Dendritic cell treated with granulocyte-macrophage colony-stimulating factor and Interleukin-4, amounts not matched to agents 40 ng/mL and 50 ng/mL, for 4 days (primary cell): ENCODE measurements at regions not wholly inside any gene's neighbourhood (a gene's known extent, or its start where the extent isn't known, plus 50 kb on each side); places are given as distances from the start of the nearest gene placed in this dataset.
"Not testable (repeated sequence)": the region's sequence is repeated elsewhere in the genome, so short reads cannot be mapped to it uniquely, and the experiment has no call there.

Experiments
- H3K27ac Mint-ChIP-seq: one replicate; pipeline ENCODE4 v1.8.0; 2022; ENCODE audit warnings: mild to moderate bottlenecking, mixed read lengths
- H3K27me3 Mint-ChIP-seq: one replicate; pipeline ENCODE4 v1.8.0; 2022; ENCODE audit warnings: mild to moderate bottlenecking, mixed read lengths
- H3K36me3 Mint-ChIP-seq: one replicate; pipeline ENCODE4 v1.8.0; 2022; ENCODE audit warnings: low read depth, mixed read lengths
- H3K4me1 Mint-ChIP-seq: one replicate; pipeline ENCODE4 v1.8.0; 2022; ENCODE audit warnings: low read depth, mixed read lengths
- H3K4me3 Mint-ChIP-seq: one replicate; pipeline ENCODE4 v1.8.0; 2022; ENCODE audit warnings: mild to moderate bottlenecking, moderate library complexity, mixed read lengths
- H3K9me3 Mint-ChIP-seq: one replicate; pipeline ENCODE4 v1.8.0; 2022; ENCODE audit warnings: mixed read lengths
- intact Hi-C: fragments of 100-400 bp; cut with micrococcal nuclease; formaldehyde crosslinking; loops from one replicate; pipeline ENCODE4 v1.15.0; 2022

DNA sequence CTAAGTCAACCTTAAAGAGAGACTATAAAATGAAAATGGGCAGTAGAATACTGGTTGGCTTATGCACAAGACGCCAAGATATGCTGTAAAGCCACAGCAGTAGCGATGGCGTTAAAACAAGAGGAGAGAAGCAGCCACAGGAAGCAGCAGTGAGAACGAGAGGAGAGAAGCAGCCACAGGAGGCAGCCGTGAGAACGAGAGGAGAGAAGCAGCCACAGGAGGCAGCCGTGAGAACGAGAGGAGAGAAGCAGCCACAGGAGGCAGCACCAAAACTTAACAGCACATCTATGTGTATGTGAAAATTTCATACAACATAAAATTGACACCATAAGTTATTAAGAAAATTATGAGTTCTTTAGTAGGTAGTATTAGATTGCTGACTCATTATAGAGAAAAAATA lies 2318.6 kb upstream of the ACO1 start:
- intact Hi-C loops, result no loop called here
- no peaks in the 10 kb centered on the region for H3K4me1 Mint-ChIP-seq
- no peaks in the 10 kb centered on the region for H3K27me3 Mint-ChIP-seq
- H3K9me3 Mint-ChIP-seq, result no peaks in the 10 kb centered on the region
- H3K4me3 Mint-ChIP-seq, result no peak overlapping the region
- H3K36me3 Mint-ChIP-seq, result no peaks in the 10 kb centered on the region
- H3K27ac Mint-ChIP-seq, result no peak overlapping the region

DNA sequence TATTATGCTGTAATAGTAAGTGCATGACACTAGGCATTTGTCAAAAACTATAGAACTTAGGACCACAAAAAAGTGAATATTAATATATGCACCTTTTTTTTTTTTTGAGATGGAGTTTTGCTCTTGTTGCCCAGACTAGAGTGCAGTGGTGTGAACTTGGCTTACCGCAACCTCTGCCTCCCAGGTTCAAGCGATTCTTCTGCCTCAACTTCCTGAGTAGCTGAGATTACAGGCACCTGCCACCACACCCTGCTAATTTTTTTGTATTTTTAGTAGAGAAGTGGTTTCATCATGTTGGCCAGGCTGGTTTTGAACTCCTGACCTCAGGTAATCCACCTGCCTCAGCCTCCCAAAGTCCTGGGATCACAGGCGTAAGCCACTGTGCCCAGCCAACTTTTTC lies 2315.2 kb upstream of the ACO1 start:
- H3K4me1 Mint-ChIP-seq, H3K36me3 Mint-ChIP-seq, intact Hi-C loops, H3K4me3 Mint-ChIP-seq, H3K9me3 Mint-ChIP-seq, H3K27me3 Mint-ChIP-seq, H3K27ac Mint-ChIP-seq: not testable (repeated sequence)

GRCh38 chr9:30075022-30075421 lies 2309.4 kb upstream of the ACO1 start:
- intact Hi-C loops, result no loop called here
- Mint-ChIP-seq H3K4me1 (no peaks in the 10 kb centered on the region), H3K27ac (no peak overlapping the region), H3K4me3 (no peak overlapping the region), H3K36me3 (no peaks in the 10 kb centered on the region), H3K27me3 (no peaks in the 10 kb centered on the region), H3K9me3 (peaks cover 6% of the 10 kb centered on the region)

DNA sequence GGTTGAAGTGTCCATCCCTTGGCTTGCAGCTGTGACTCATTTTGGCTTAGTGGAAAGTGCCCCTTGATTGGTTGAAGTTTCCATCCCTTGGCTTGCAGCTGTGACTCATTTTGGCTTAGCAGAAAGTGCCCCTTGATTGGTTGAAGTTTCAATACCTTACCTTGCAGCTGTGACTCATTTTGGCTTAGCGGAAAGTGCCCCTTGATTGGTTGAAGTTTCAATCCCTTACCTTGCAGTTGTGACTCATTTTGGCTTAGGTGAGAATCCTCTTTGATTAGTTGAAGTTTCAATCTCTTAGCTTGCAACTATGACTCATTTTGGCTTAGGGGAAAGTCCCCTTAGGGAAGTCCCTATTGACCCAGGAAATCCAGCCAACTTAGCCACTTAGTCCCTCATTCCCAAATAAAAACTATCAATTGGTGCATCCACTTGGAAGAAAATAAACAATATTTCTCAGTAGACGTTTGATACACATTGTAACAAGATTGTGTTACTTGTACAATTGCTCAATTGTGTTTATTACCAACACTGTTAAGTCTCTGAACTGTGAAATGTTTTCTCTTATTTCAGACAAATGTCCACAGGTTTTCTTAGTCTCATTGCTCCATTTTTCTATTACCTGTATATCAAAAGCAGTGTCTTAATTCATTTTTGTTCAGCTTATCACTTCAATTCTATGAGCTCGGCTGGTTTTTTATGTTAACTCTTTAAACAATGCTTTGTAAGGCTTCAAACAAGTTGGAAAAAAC lies 2308.8 kb upstream of the ACO1 start:
- intact Hi-C loops, result no loop called here
- H3K27ac Mint-ChIP-seq, result no peak overlapping the region

GRCh38 chr9:30078195-30078594 lies 2306.2 kb upstream of the ACO1 start:
- Mint-ChIP-seq H3K4me3 (no peak overlapping the region), H3K4me1 (no peaks in the 10 kb centered on the region), H3K27me3 (no peaks in the 10 kb centered on the region), H3K27ac (no peak overlapping the region), H3K36me3 (no peaks in the 10 kb centered on the region), H3K9me3 (peaks cover 6% of the 10 kb centered on the region)
- intact Hi-C loops, result no loop called here

More for the DNA sequence above, 2308.8 kb upstream of the ACO1 start:
- H3K9me3 Mint-ChIP-seq, result peaks cover 6% of the 10 kb centered on the region
- H3K36me3 Mint-ChIP-seq, result no peaks in the 10 kb centered on the region
- no peaks in the 10 kb centered on the region for H3K27me3 Mint-ChIP-seq
- H3K4me1 Mint-ChIP-seq, result no peaks in the 10 kb centered on the region
- no peak overlapping the region for H3K4me3 Mint-ChIP-seq

DNA sequence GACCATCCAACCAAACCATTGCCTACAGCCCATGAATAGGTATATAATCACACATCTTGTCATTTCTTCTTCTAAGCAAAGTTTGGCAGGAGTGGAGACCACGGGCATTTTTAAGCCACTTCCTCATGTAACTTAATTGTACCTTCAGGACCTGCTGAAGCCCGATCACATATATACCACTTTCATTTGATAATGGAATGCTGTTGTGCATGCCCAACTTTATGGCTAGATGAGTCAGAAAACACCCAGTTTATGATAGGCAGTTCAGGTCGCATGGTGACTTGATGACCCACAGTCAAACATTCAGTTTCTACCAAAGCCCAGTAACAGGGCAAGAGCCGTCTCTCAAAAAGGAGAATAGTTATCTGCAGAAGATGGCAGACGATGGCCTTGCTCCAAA lies 2295.0 kb upstream of the ACO1 start:
- Mint-ChIP-seq H3K9me3 (peaks cover 8% of the 10 kb centered on the region), H3K27me3 (no peaks in the 10 kb centered on the region), H3K36me3 (no peaks in the 10 kb centered on the region), H3K27ac (no peak overlapping the region), H3K4me3 (no peak overlapping the region), H3K4me1 (no peaks in the 10 kb centered on the region)
- intact Hi-C loops, result no loop called here

DNA sequence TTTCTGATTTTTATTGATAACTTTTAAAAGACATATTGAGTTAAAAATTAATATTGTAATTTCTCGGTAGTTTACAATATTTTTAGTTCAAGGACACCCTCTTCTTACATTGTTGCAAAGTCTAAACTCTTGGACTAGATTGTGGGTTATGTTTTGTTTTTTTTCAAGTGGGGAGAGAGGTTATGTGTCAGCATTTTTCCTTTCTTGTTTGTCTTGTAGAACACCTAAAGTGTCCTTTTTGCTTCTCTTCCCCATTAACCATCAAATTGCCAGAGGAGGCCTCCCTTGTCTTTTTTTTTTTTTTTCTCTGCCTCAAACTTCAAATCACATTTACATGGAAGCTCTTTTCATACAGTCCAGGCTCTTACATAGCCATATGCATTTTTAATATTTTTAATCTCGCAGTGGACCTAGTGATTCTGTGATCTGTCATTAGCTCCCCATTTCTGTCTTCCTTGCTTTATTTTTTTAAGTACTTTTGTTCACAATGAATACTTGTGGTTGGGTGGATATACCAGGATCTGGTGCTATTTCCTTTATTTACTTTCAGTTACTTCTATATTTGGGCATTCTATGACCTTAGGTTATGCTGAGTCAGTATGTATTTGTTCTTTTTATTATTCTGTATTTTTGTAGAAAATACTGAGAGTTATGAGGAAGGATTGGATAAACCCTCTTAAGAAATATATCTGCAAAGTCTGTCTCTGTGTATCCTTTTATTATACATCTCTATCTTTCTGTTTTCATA lies 2280.6 kb upstream of the ACO1 start:
- Mint-ChIP-seq H3K36me3 (no peaks in the 10 kb centered on the region), H3K27ac (no peak overlapping the region), H3K4me1 (no peaks in the 10 kb centered on the region), H3K9me3 (peaks cover 18% of the 10 kb centered on the region), H3K4me3 (no peak overlapping the region), H3K27me3 (no peaks in the 10 kb centered on the region)
- intact Hi-C loops, result no loop called here

DNA sequence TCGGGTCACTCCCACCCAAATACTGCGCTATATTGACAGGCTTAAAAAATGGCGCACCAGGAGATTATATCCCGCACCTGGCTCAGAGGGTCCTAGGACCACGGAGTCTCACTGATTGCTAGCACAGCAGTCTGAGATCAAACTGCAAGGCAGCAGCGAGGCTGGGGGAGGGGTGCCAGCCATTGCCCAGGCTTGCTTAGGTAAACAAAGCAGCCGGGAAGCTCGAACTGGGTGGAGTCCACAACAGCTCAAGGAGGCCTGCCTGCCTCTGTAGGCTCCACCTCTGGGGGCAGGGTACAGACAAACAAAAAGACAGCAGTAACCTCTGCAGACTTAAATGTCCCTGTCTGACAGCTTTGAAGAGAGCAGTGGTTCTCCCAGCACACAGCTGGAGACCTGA lies 2277.3 kb upstream of the ACO1 start:
- H3K4me1 Mint-ChIP-seq, intact Hi-C loops, H3K27me3 Mint-ChIP-seq, H3K4me3 Mint-ChIP-seq, H3K36me3 Mint-ChIP-seq, H3K27ac Mint-ChIP-seq: not testable (repeated sequence)
- H3K9me3 Mint-ChIP-seq, result peaks cover 18% of the 10 kb centered on the region

- no peak overlapping the region for H3K4me3 Mint-ChIP-seq
- no peaks in the 10 kb centered on the region for H3K27me3 Mint-ChIP-seq
- H3K9me3 Mint-ChIP-seq, result no peaks in the 10 kb centered on the region
- intact Hi-C loops, result no loop called here
- no peaks in the 10 kb centered on the region for H3K4me1 Mint-ChIP-seq
- H3K36me3 Mint-ChIP-seq, result no peaks in the 10 kb centered on the region
- no peak overlapping the region for H3K27ac Mint-ChIP-seq
These were observed 2267.7 kb upstream of the ACO1 start for GRCh38 chr9:30116673-30117217.

- Mint-ChIP-seq H3K27me3 (no peaks in the 10 kb centered on the region), H3K36me3 (no peaks in the 10 kb centered on the region), H3K4me1 (no peaks in the 10 kb centered on the region), H3K9me3 (no peaks in the 10 kb centered on the region), H3K4me3 (no peak overlapping the region), H3K27ac (no peak overlapping the region)
- intact Hi-C loops, result no loop called here
These were observed 2263.8 kb upstream of the ACO1 start for GRCh38 chr9:30120666-30121065.

GRCh38 chr9:30121611-30122010 lies 2262.8 kb upstream of the ACO1 start:
- no peak overlapping the region for H3K27ac Mint-ChIP-seq
- no peaks in the 10 kb centered on the region for H3K4me1 Mint-ChIP-seq
- H3K4me3 Mint-ChIP-seq, result no peak overlapping the region
- intact Hi-C loops, result no loop called here
- no peaks in the 10 kb centered on the region for H3K36me3 Mint-ChIP-seq
- no peaks in the 10 kb centered on the region for H3K9me3 Mint-ChIP-seq
- no peaks in the 10 kb centered on the region for H3K27me3 Mint-ChIP-seq

GRCh38 chr9:30125881-30126280 lies 2258.6 kb upstream of the ACO1 start:
- Mint-ChIP-seq H3K36me3 (no peaks in the 10 kb centered on the region), H3K4me1 (no peaks in the 10 kb centered on the region), H3K27me3 (no peaks in the 10 kb centered on the region), H3K27ac (no peak overlapping the region), H3K4me3 (no peak overlapping the region), H3K9me3 (no peaks in the 10 kb centered on the region)
- intact Hi-C loops, result no loop called here

GRCh38 chr9:30127371-30127770 lies 2257.1 kb upstream of the ACO1 start:
- Mint-ChIP-seq H3K9me3 (no peaks in the 10 kb centered on the region), H3K4me3 (no peak overlapping the region), H3K36me3 (no peaks in the 10 kb centered on the region), H3K4me1 (no peaks in the 10 kb centered on the region), H3K27me3 (no peaks in the 10 kb centered on the region), H3K27ac (no peak overlapping the region)
- intact Hi-C loops, result no loop called here

GRCh38 chr9:30140407-30140806 lies 2244.0 kb upstream of the ACO1 start:
- Mint-ChIP-seq H3K9me3 (peaks cover 9% of the 10 kb centered on the region), H3K27ac (no peak overlapping the region), H3K4me3 (no peak overlapping the region), H3K4me1 (no peaks in the 10 kb centered on the region), H3K27me3 (no peaks in the 10 kb centered on the region), H3K36me3 (no peaks in the 10 kb centered on the region)
- intact Hi-C loops, result no loop called here
